ENCODE measurements at regions not wholly inside any gene's neighbourhood (a gene's known extent, or its start where the extent isn't known, plus 50 kb on each side); places are given as distances from the start of the nearest gene placed in this dataset.
"Not testable (repeated sequence)": the region's sequence is repeated elsewhere in the genome, so short reads cannot be mapped to it uniquely, and the experiment has no call there.

DNA sequence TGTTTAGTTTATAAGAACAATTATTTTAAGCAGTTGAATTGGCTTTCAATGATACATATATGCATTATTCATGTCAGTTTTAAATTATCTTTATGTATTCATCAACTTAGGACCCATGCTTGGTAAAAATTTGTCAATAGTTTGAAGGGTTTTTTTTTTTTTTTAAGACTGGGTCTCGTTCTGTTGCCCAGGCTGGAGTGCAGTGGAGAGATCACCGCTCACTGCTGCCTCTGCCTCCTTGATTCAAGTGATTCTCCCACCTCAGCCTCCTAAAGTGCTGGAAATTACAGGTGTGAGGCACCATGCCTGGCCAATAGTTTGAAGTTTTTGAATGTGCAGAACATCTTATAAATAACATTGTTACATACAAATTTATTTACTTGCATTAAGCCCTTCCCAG is 1671.0 kb upstream of the B3GALT2 start:
- no peak for DNase-seq (ENCODE audit: low read depth)
- TF ChIP-seq, protein P1, sequence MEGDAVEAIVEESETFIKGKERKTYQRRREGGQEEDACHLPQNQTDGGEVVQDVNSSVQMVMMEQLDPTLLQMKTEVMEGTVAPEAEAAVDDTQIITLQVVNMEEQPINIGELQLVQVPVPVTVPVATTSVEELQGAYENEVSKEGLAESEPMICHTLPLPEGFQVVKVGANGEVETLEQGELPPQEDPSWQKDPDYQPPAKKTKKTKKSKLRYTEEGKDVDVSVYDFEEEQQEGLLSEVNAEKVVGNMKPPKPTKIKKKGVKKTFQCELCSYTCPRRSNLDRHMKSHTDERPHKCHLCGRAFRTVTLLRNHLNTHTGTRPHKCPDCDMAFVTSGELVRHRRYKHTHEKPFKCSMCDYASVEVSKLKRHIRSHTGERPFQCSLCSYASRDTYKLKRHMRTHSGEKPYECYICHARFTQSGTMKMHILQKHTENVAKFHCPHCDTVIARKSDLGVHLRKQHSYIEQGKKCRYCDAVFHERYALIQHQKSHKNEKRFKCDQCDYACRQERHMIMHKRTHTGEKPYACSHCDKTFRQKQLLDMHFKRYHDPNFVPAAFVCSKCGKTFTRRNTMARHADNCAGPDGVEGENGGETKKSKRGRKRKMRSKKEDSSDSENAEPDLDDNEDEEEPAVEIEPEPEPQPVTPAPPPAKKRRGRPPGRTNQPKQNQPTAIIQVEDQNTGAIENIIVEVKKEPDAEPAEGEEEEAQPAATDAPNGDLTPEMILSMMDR (IDR thresholded peaks at IDR 0.05; ENCODE audit: insufficient read depth, low read depth, low read length) = no peak
- H3K4me3 ChIP-seq (ENCODE audit: low read depth, low read length) = no peak overlapping the region

DNA sequence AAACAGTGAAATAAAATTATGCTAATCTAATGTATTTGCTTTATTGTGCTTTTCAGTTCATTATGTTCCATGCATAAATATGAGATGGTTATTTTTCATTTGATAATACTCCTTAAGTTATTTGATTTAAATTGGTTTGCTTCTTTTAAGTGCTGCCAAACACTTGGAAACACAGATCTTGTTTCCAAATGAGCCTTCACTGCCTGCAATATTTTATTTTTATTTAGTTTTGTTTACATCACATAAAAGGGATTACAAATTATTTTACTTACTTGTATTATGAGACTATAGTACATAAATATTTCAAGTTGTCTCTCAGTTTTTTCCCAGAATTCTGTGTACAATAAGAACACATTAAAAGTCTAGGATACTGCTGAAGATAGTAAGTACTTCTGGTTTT is 1662.4 kb upstream of the B3GALT2 start:
- TF ChIP-seq, protein P1 (IDR thresholded peaks at IDR 0.05; ENCODE audit: insufficient read depth, low read depth, low read length) = no peak
- DNase-seq (ENCODE audit: low read depth) = no peak
- H3K4me3 ChIP-seq (ENCODE audit: low read depth, low read length) = no peak overlapping the region

DNA sequence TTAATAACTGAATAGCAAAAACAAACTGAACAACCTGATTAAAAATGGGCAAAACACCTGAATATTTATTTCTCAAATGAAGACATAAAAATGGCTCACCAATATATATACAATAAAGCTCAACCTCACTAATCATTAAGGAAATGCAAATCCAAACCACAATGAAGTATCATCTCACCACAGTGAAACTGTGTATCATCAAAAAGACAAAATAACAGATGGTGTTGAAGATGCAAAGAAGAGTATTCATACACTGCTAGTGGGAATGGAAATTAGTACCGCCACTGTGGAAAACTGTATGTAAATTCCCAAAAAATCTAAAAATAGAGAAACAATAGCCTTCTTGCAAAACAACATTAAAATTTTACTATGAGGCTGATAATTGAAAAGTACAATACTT is 1660.1 kb upstream of the B3GALT2 start:
- DNase-seq (ENCODE audit: low read depth) = no peak
- H3K4me3 ChIP-seq (ENCODE audit: low read depth, low read length) = no peak overlapping the region
- TF ChIP-seq, protein P1 (IDR thresholded peaks at IDR 0.05; ENCODE audit: insufficient read depth, low read depth, low read length) = no peak

DNA sequence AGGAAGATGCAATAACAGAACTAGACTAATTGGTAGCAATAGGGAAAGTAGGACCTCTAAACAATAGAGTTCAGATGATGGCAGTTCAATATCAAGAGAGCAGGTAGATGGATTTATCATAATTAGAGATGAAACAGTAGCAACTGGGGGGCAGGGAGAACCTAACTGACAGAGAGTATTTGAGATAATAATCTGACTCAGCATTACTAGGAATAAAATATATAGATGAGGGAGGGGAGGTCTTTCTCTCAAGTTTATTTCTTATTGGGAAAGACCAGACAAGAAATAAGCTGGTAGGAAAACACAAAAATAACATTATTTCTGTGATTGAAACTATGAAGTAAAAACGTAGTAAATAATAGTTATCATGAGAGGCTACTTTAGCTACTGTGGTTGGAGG is 1656.7 kb upstream of the B3GALT2 start:
- no peak for DNase-seq (ENCODE audit: low read depth)
- H3K4me3 ChIP-seq (ENCODE audit: low read depth, low read length) = no peak overlapping the region
- TF ChIP-seq, protein P1 (IDR thresholded peaks at IDR 0.05; ENCODE audit: insufficient read depth, low read depth, low read length) = no peak

DNA sequence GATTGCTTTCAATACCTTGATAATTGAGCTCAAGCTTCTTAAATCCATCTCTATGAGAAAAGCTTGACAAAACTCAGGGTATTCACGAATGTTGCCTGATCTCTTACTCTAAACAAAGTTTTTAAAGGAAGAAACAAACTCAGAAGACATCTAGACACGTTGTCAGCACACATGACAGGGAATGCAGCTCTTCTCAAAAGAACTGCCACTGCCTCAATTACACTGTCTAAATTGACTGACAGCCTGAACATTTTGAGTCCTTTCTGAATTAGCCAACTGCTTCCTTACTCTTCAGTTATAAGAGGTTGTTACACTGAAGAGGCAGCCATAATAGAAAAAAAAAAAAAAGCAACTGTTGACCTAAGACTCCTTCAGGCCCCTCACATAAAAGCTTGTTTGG is 1646.7 kb upstream of the B3GALT2 start:
- TF ChIP-seq, protein P1 (IDR thresholded peaks at IDR 0.05; ENCODE audit: insufficient read depth, low read depth, low read length) = no peak
- no peak for DNase-seq (ENCODE audit: low read depth)
- H3K4me3 ChIP-seq (ENCODE audit: low read depth, low read length) = no peak overlapping the region

DNA sequence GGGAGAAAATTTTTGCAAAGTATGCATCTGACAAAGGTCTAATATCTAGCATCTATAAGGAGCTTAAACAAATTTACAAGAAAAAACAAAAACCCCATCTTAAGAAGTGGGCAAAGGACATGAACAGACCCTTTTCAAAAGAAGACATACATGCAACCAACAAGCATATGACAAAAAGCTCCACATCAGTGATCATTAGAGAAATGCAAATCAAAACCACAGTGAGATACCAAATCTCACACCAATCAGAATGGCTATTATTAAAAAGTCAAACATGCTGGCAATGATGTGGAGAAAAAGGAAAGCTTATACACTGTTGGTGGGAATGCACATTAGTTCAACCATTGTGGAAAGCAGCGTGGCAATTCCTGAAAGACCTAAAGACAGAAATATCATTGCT is 1645.2 kb upstream of the B3GALT2 start:
- DNase-seq (ENCODE audit: low read depth); H3K4me3 ChIP-seq (ENCODE audit: low read depth, low read length): not testable (repeated sequence)

DNA sequence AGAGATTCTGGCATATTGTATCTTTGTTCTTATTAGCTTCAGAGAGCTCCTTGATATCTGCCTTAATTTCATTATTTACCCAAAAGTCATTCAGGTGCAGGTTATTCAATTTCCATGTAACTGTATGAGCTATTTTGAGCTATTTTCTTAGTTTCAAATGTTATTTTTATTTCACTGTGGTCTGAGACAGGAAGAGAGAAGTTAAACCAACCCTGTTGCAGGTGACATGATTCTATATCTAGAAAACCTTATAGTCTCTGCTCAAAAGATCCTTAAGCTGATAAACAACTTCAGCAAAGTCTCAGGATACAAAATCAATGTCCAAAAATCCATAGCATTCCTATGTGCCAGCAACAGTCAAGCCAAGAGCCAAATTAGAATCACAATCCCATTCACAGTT is 1644.0 kb upstream of the B3GALT2 start:
- TF ChIP-seq, protein P1 (IDR thresholded peaks at IDR 0.05; ENCODE audit: insufficient read depth, low read depth, low read length) = no peak
- DNase-seq (ENCODE audit: low read depth) = no peak
- no peak overlapping the region for H3K4me3 ChIP-seq (ENCODE audit: low read depth, low read length)

All from fibroblast of villous mesenchyme (primary cell).